ENCODE measurements at regions not wholly inside any gene's neighbourhood (a gene's known extent, or its start where the extent isn't known, plus 50 kb on each side); places are given as distances from the start of the nearest gene placed in this dataset.

DNA sequence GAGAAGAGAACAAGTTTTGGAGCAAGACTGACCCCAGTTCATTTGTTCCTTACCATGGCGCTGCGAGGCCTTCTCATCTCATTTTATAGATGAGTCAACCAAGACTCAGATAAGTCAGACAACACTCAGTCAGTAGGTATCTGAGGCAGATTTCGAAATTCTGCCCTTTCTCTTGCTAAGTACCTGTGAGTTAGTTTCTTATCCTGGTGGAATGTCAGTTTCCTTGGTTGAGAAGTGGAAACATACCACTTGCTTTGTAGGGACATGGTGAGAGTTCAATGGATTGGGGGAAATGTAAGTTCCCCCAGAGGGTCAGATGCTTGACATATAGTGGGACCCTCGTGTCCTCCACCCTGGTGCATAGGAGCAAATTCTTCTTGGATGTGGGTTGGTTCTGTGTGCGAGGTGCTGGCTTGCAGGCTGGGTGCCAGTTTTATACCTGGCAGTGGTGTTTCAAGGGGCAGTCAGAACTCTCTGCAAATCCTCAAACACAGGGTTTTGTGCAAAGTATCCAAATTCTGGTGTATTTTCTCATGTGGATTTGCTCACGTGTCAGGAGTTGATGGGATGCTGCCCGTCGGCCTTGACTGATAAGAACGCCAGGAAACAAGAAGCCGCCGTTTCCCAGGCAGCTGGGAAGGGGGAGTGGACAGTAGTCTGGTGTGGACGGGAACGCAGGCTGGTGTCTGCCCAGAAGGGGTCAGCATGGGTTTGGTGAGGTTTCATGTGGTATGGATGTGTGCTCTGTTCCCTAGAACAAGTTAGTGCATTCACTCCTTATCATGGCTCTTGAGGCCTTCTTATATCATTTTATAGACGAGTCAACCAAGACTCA is 61.1 kb upstream of the CIBAR2 start:
- DNase-seq (ENCODE audit: low read depth) (peak; percentile 96), FAIRE-seq (peak; percentile 94)
- Histone ChIP-seq H3K27me3 (ENCODE audit: control insufficient read depth, insufficient read depth, low read length) (no peaks in the 10 kb centered on the region), H3K4me3 (ENCODE audit: low read depth, low read length) (no peak overlapping the region), H3K36me3 (ENCODE audit: control insufficient read depth, insufficient read depth, low read length) (no peaks in the 10 kb centered on the region)
- TF ChIP-seq, protein P1, sequence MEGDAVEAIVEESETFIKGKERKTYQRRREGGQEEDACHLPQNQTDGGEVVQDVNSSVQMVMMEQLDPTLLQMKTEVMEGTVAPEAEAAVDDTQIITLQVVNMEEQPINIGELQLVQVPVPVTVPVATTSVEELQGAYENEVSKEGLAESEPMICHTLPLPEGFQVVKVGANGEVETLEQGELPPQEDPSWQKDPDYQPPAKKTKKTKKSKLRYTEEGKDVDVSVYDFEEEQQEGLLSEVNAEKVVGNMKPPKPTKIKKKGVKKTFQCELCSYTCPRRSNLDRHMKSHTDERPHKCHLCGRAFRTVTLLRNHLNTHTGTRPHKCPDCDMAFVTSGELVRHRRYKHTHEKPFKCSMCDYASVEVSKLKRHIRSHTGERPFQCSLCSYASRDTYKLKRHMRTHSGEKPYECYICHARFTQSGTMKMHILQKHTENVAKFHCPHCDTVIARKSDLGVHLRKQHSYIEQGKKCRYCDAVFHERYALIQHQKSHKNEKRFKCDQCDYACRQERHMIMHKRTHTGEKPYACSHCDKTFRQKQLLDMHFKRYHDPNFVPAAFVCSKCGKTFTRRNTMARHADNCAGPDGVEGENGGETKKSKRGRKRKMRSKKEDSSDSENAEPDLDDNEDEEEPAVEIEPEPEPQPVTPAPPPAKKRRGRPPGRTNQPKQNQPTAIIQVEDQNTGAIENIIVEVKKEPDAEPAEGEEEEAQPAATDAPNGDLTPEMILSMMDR (IDR thresholded peaks at IDR 0.05; ENCODE audit: insufficient read depth, low read length, severe bottlenecking): no peak

DNA sequence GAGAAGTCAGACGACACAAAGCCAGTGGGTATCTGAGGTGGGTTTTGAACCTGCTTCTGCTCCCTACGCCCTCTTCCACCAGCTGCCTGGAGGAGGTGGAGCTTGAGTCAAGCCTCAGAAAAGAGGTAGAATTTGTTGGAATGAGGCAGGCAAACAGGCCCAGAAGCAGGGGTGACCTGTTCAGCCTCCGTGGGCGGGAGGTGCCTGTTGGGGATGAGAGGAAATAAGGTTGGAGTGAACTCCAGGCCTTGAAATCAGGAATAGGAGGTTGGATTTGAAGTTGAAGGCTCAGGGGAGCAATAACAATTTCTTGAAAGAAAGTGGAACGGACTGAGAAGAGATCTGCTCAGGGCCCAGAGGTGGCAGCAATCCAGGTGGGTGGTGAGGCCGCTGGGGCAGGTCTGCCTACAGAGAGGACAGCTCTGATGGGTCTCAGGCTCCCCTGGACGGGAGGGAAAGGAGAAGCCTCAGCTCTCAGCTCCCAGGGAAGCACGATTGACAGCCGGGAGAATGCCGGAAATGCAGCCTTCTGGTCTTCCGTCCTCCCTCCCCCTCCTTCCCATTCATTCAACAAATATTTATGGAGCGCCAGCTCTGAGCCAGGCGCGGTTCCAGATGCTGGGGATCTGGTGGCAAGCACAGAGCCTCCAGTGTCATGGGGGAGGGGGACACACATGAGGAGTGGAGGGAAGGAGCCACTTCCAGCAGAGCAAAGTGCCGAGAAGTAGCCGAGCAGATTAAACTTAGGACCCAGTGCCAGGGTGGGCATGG is 61.9 kb upstream of the CIBAR2 start:
- DNase-seq (ENCODE audit: low read depth): peak; percentile 61
- TF ChIP-seq, protein P1 (IDR thresholded peaks at IDR 0.05; ENCODE audit: insufficient read depth, low read length, severe bottlenecking): no peak
- H3K4me3 ChIP-seq (ENCODE audit: low read depth, low read length): no peak overlapping the region
- H3K36me3 ChIP-seq (ENCODE audit: control insufficient read depth, insufficient read depth, low read length): no peaks in the 10 kb centered on the region
- H3K27me3 ChIP-seq (ENCODE audit: control insufficient read depth, insufficient read depth, low read length): no peaks in the 10 kb centered on the region
- FAIRE-seq: no peak

DNA sequence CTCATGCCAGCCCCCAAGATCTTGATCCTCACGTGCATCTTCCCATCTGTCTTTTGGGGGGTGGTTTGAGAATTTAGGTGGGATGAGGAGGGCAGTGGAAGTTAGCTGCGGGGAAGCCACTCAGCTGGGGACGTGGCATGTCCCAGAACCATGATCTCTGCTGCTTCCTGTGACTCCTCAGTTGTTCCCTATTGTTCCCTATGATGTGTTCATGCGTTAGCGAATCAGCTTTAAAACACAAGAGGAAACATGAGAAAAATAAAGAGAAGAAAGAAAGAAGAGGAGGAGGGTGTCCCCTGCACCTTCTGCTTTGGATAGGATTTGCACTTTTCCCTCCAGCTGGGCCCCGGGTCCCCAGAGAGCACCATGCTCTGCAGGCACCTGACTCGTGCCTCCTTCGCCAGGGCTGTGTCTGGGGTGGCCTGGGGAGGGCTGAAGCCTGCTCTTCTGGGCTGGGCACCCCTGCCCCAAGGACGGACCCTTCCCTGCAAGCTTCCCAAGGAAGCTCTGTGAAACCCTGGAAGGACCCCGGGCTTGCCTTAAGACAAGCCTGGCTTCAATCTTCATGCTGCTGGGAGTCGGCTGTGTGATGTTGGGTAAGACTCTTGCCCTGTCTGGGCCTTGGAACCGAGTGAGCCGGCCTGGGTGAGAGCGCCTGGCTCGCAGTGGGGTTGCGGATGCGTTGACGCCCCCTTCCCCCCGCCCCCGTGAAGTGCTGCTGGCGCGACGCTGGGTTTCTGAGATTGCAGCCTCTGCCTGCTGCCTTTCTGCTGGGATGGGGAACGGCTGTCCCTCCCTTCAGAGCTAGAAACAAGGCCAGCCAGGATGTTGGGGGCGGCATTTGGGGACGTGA is 62.8 kb upstream of the CIBAR2 start:
- TF ChIP-seq, protein P1 (IDR thresholded peaks at IDR 0.05; ENCODE audit: insufficient read depth, low read length, severe bottlenecking): no peak
- Histone ChIP-seq H3K27me3 (ENCODE audit: control insufficient read depth, insufficient read depth, low read length) (no peaks in the 10 kb centered on the region), H3K36me3 (ENCODE audit: control insufficient read depth, insufficient read depth, low read length) (no peaks in the 10 kb centered on the region), H3K4me3 (ENCODE audit: low read depth, low read length) (no peak overlapping the region)
- no peak for FAIRE-seq
- no peak for DNase-seq (ENCODE audit: low read depth)

DNA sequence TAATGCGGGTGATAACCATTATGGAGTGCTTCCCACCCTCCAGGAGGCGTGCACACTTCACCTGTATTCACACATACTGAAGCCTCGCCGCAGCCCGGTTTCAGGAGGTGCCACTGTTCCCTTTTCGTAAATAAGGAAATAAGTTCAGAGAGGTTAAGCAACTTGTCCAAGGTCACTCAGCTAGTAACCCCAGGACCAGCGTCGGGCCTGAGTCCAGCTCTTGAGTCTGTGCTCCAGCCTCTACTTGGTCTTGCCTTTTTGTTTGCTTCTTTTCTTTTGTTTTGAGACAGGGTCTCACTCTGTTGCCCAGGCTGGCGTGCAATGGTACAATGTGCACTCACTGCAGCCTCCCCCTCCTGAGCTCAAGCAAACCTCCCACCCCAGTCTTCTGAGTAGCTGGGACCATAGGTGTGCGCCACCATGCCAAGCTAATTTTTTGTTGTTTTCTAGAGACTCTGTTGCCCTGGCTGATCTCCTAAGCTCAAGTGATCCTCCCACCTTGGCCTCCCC is 63.5 kb upstream of the CIBAR2 start:
- no peak for DNase-seq (ENCODE audit: low read depth)
- TF ChIP-seq, protein P1 (IDR thresholded peaks at IDR 0.05; ENCODE audit: insufficient read depth, low read length, severe bottlenecking): no peak
- Histone ChIP-seq H3K4me3 (ENCODE audit: low read depth, low read length) (no peak overlapping the region), H3K36me3 (ENCODE audit: control insufficient read depth, insufficient read depth, low read length) (no peaks in the 10 kb centered on the region), H3K27me3 (ENCODE audit: control insufficient read depth, insufficient read depth, low read length) (no peaks in the 10 kb centered on the region)
- FAIRE-seq: no peak

DNA sequence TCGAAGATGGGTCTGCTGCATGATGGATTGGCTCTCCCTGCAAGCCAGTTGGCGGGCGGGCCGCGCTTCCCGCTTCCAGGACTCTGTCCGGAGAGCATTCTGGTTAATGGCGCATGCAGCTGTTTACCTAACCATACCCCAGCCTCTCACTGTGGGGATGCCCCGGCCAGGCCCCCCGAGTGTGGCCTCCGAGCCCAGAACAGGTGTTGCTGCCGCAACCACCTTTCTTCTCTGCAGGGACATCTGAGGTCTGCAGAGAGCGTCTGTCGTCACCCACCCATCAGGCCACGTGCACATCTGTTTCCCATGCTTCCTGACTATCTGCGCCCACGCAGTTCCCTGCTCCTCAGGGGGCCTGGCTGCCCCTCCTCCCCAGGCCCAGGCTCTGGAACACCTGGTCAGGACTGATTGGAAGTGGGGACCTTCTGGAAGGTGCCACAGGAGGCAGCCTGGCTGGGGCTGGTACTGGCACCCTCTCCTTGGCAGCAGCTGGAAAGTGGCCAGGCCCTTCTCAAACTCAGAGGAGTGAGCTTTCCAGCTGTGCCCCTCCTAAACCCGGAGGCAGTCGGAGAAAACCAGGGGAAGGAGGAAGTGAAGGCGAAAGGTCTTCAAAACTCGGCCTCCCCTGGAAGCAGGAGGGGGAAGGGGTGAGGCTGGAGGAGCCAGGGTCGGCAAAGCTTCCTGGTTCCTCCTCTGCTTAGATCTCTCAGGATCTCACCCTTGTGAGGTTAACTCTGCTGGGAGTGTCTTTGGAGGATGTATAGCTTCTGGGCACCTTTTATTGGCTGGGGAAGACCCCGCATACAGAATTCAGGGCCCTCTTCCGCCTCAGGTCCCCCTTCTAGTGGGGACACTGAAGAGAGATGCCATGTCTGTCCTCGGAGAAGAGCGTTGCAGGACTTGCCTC is 64.5 kb upstream of the CIBAR2 start:
- Histone ChIP-seq H3K4me3 (ENCODE audit: low read depth, low read length) (no peak overlapping the region), H3K27me3 (ENCODE audit: control insufficient read depth, insufficient read depth, low read length) (no peaks in the 10 kb centered on the region), H3K36me3 (ENCODE audit: control insufficient read depth, insufficient read depth, low read length) (no peaks in the 10 kb centered on the region)
- TF ChIP-seq, protein P1 (IDR thresholded peaks at IDR 0.05; ENCODE audit: insufficient read depth, low read length, severe bottlenecking): no peak
- DNase-seq (ENCODE audit: low read depth): no peak
- FAIRE-seq: no peak

All from bronchial epithelial cell (primary cell).